Large intestine (tissue), 3 donors: ENCODE measurements at regions not wholly inside any gene's neighbourhood (a gene's known extent, or its start where the extent isn't known, plus 50 kb on each side); places are given as distances from the start of the nearest gene placed in this dataset.
"Not testable (repeated sequence)": the region's sequence is repeated elsewhere in the genome, so short reads cannot be mapped to it uniquely, and the experiment has no call there.

Source experiments
- DNase-seq, 2 donors: peaks; one replicate each; pipeline versions ENCODE4 v3.0.0 to v3.0.0-alpha.2; 2013
- H3K27ac ChIP-seq: one replicate; pipeline ENCODE4 v1.5.1; 2013; ENCODE audit warnings: low read length
- H3K27me3 ChIP-seq: 2 replicates; pipeline ENCODE4 v1.6.1; 2013; ENCODE audit warnings: low read length; ENCODE audit not compliant: control insufficient read depth, insufficient read depth
- H3K36me3 ChIP-seq: 2 replicates; pipeline ENCODE4 v1.6.1; 2013; ENCODE audit warnings: low read length; ENCODE audit not compliant: control insufficient read depth, insufficient read depth
- H3K4me1 ChIP-seq: one replicate; pipeline ENCODE4 v1.6.1; 2013; ENCODE audit warnings: low read length; ENCODE audit not compliant: control insufficient read depth, insufficient read depth
- H3K4me3 ChIP-seq: one replicate; pipeline ENCODE4 v1.5.1; 2013; ENCODE audit warnings: low read length
- H3K9me3 ChIP-seq: one replicate; pipeline ENCODE4 v1.6.1; 2013; ENCODE audit warnings: mild to moderate bottlenecking, low read depth, low read length, moderate library complexity; ENCODE audit not compliant: control insufficient read depth
- WGBS: methylation state at CpG from one replicate; pipeline ENCODE4 v1.1.5; 2013; ENCODE audit warnings: low lambda C conversion rate; ENCODE audit not compliant: insufficient coverage; 5-methylcytosine and 5-hydroxymethylcytosine counted together

DNA sequence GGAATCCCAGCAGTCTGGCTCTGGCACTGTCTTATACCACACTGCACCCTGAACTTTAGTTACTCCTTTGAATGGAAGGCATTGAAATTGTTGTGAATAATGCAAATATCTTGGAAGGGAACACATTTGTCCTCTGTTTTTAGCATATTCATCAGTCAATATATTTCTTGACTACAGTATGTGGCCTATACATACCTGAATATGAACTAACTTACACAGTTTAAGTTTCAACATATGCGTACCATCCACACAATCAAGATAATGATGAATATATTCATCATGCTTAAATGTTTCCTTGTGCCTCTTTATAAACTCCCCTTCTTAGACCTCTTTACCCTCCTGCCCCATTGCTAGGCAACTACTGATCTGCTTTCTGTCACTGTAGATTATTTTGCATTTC, 145.7 kb upstream of the ESX1 start:
- no peaks in the 10 kb centered on the region for H3K36me3 ChIP-seq
- no peak overlapping the region for H3K27ac ChIP-seq
- H3K9me3 ChIP-seq = no peaks in the 10 kb centered on the region
- H3K4me3 ChIP-seq = no peak overlapping the region
- no peak for DNase-seq
- H3K4me1 ChIP-seq = no peaks in the 10 kb centered on the region
- no CpG with 5 or more reads among the region's 1 CpG for WGBS
- H3K27me3 ChIP-seq = no peaks in the 10 kb centered on the region

DNA sequence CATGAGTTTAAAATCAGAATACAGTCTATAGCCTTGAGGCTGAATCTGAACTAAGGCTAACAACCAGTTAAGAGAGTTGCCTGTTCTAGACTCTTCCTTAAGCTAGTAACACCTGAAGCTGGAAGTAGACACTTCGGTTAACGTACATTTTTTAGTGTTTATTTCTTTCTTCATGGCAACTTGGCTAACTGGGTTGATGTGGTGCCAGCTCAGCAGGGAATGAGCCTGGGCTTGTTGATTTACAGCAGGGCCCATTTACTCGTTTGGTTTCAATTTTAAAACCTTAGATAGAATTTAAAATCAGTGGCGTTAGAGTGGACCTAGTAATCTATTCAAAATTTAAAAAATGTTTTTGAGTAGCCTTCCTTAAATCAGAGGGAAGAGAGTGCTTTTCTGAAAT, 137.6 kb upstream of the ESX1 start:
- WGBS = no CpG with 5 or more reads among the region's 4 CpGs
- DNase-seq = no peak
- Histone ChIP-seq H3K9me3 (no peaks in the 10 kb centered on the region), H3K27me3 (no peaks in the 10 kb centered on the region), H3K4me1 (no peaks in the 10 kb centered on the region), H3K36me3 (no peaks in the 10 kb centered on the region), H3K4me3 (no peak overlapping the region), H3K27ac (no peak overlapping the region)

DNA sequence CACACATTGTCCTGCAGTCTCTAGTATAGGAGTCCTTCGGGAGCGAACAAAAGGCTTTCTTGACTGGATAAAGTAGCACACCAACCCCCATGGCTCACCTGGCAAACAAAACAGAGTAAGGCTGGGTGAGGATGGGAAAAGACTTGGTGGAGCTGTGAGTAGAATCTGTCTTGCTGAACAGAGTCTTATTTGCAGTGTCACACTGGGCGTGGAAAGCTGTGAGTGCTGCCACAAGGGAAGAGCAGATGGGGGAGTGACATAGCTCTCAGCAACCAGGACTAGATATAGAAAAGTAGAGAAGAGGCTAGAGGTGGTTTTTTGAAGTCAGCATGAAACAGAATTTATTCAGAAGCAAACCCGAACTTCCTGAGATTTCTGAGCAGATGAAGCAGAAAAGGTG, 137.2 kb upstream of the ESX1 start:
- Histone ChIP-seq H3K36me3 (no peaks in the 10 kb centered on the region), H3K9me3 (no peaks in the 10 kb centered on the region), H3K4me1 (no peaks in the 10 kb centered on the region), H3K4me3 (no peak overlapping the region), H3K27ac (no peak overlapping the region), H3K27me3 (no peaks in the 10 kb centered on the region)
- WGBS = no CpG with 5 or more reads among the region's 4 CpGs
- DNase-seq = no peak

DNA sequence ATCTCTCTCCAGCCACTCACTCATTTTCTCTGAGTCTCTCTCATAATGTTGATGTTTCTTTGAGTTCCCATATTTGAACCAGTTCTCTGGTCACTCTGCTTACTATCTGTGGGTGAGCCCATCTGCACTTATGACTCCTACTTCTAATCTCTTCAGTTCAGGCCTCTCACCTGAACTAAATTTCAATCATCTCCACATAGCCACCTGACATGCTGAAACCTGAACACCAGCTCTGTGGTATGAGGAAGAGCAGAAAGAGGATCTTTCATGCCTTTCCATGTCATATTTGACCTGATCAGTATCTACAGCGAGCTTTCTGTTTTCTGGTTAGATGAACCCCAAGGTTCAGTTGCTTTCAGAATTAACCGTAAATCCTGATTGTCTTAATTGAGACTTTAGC, 122.2 kb upstream of the ESX1 start:
- H3K4me1 ChIP-seq = no peaks in the 10 kb centered on the region
- no peaks in the 10 kb centered on the region for H3K9me3 ChIP-seq
- no peak overlapping the region for H3K27ac ChIP-seq
- no peaks in the 10 kb centered on the region for H3K27me3 ChIP-seq
- H3K4me3 ChIP-seq = no peak overlapping the region
- H3K36me3 ChIP-seq = no peaks in the 10 kb centered on the region
- no CpG with 5 or more reads among the region's 2 CpGs for WGBS
- DNase-seq = no peak

DNA sequence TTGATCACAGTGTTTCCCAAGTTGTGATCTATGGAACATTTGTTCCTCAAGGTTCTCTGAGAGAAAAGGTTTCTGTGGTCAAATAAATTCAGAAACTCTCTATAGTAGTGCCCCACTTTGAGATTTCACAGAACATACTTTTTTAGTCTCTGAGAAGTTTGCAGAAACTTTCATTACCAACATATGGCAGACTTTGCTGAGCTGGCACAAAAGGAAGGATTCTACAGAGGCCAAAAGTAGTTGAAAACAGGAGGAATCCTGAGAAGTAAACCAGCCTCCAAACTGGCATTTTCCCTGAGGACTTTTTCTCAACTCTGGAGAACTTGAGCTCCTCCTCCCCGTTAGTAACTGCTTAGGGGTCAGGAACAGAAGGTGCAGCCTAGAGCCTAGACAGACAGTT, 117.8 kb upstream of the ESX1 start:
- WGBS = no CpG with 5 or more reads among the region's 1 CpG
- Histone ChIP-seq H3K9me3 (no peaks in the 10 kb centered on the region), H3K4me1 (no peaks in the 10 kb centered on the region), H3K27ac (no peak overlapping the region), H3K4me3 (no peak overlapping the region), H3K27me3 (no peaks in the 10 kb centered on the region), H3K36me3 (no peaks in the 10 kb centered on the region)
- DNase-seq = no peak

DNA sequence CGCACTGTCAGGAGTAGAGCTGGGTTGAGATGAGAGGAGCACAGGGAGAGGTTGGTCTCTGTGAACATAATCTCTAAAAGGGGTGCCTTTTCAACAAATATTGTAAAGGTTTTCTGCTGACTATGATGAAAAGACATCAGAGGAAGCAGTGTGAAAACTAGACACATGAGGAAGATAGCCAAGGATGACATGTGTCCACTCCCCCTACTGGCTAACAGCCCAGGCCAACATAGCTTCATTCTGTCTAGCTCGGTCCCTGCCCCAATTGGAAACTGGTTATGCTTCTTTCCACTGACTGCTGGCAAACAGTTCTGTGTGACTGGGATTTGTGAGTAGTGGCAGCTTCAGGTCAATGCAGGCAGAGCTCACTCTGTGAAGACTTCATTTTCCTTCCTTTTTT, 115.4 kb upstream of the ESX1 start:
- H3K4me1 ChIP-seq = no peaks in the 10 kb centered on the region
- H3K4me3 ChIP-seq = no peak overlapping the region
- H3K36me3 ChIP-seq = no peaks in the 10 kb centered on the region
- no peak overlapping the region for H3K27ac ChIP-seq
- no CpG with 5 or more reads among the region's 2 CpGs for WGBS
- DNase-seq = no peak
- H3K27me3 ChIP-seq = no peaks in the 10 kb centered on the region
- no peaks in the 10 kb centered on the region for H3K9me3 ChIP-seq

DNA sequence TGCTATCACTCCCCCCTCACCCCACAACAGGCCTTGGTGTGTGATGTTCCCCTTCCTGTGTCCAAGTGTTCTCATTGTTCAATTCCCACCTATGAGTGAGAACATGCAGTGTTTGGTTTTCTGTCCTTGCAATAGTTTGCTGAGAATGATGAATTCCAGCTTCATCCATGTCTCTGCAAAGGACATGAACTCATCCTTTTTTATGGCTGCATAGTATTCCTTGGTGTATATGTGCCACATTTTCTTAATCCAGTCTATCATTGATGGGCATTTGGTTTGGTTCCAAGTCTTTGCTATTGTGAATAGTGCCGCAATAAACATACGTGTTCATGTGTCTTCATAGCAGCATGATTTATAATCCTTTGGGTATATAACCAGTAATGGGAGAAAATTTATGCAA, 106.0 kb upstream of the ESX1 start:
- not testable (repeated sequence) for H3K9me3 ChIP-seq, H3K36me3 ChIP-seq, H3K27ac ChIP-seq, H3K27me3 ChIP-seq, H3K4me3 ChIP-seq, DNase-seq, H3K4me1 ChIP-seq
- no CpG with 5 or more reads among the region's 2 CpGs for WGBS

DNA sequence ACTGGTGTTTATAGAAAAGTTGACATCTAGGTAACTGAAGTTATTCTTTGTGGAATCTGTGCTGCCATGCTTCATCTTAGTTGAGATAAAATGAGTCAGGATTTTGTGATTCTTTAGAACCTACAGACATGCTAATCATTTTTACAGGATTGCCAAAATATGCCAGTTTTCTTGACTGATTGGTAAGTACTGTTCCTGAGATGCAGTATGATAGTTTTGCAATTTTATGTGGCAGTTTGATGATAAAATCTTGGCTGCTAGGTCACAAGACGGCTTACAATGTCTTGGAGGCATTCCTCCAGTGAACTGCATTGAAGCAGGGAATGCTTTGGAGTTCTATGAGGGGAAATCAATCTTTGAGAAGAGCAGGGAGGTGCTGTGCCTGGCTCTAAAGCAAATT, 104.4 kb upstream of the ESX1 start:
- H3K4me1 ChIP-seq = no peaks in the 10 kb centered on the region
- no peak overlapping the region for H3K27ac ChIP-seq
- no peaks in the 10 kb centered on the region for H3K27me3 ChIP-seq
- no CpG with 5 or more reads among the region's 1 CpG for WGBS
- no peaks in the 10 kb centered on the region for H3K9me3 ChIP-seq
- no peak overlapping the region for H3K4me3 ChIP-seq
- no peaks in the 10 kb centered on the region for H3K36me3 ChIP-seq
- no peak for DNase-seq

DNA sequence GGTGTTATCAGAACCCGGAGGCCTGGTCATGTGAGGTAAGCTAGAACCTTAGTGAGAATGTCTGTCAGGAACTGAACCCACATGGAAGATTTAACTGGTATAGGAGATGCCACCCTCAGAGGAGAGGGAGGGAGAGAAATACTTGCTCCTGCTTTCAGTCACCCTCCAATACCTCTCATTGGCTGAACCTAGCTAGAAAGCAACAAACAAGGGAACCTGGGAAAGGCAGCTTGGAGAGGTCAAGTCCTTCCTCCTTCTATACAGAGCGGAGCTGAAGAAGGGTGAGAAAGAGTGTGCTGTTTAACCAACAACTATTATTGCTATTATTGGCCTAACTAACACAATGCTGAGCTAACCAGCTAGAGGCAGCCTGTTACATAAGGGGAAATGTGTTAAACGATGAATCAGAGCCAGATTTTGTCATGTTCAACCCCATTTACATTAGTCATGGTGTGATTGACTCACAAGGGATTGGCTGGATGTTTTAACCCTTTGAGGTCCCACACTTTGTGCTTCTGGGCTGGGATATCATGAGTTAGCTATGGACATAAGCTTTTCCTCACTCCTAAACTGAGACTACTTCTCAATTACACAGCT, 96.5 kb upstream of the ESX1 start:
- no peaks in the 10 kb centered on the region for H3K4me1 ChIP-seq
- H3K27ac ChIP-seq = no peak overlapping the region
- H3K36me3 ChIP-seq = no peaks in the 10 kb centered on the region
- H3K27me3 ChIP-seq = no peaks in the 10 kb centered on the region
- H3K4me3 ChIP-seq = no peak overlapping the region
- H3K9me3 ChIP-seq = no peaks in the 10 kb centered on the region
- no CpG with 5 or more reads among the region's 3 CpGs for WGBS
- DNase-seq = no peak

DNA sequence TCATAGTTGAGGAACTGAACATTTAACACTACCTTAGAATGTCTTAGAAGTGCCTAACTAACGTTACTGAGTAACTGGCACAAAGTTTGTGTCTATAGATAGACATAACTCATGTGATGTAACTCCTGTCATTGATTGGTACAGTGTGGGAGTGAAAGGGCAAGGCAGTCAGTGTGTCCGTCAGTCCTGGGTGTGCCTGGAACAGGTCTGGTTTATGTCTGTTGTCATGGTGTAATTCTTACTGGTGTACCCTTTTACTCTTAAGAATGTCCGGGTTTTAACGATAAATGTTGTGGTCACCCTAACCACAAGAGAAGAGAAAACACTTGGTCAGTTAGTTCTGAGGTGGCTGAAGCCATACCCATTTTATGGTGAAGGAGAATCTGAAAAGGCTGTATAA, 93.1 kb upstream of the ESX1 start:
- H3K27me3 ChIP-seq = no peaks in the 10 kb centered on the region
- no peak overlapping the region for H3K4me3 ChIP-seq
- peak in 1 of 2 donors; percentile 1 for DNase-seq

DNA sequence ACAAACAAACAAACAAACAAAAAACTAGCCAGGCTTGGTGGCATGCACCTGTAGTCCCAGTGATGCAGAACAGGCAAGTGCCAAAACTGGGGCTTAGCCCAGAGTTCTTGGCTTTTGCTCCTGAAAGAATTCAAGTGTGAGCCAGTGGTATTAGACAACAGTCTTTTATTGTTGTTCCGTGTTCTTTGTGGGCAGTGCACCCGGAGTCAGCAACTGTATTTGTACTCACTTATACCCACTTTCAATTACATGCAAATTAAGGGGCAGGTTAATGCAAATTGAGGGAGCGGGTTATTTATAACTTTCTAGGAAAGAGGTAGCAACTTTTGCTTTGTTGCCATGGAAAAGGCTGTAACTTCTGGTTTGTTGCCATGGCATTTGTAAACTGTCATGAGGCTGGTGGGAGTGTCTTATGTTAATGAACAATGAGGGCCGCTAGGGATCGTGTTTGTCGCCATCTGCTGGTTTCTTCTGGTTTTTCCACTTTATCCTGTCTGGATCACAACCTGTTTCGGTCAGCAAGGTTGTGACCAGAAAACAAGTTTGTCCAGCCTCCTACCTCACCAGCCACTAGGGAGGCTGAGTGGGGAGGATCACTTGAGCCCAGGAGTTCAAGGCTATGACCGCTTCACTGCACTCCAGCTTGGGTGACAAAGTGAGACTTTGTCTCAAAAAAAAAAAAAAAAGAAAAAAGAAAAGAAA, 88.8 kb upstream of the ESX1 start:
- peak; percentile 45 to 57 for DNase-seq
- Histone ChIP-seq H3K36me3 (no peaks in the 10 kb centered on the region), H3K4me1 (no peaks in the 10 kb centered on the region), H3K27me3 (no peaks in the 10 kb centered on the region), H3K27ac (no peak overlapping the region), H3K9me3 (no peaks in the 10 kb centered on the region), H3K4me3 (no peak overlapping the region)
- no CpG with 5 or more reads among the region's 8 CpGs for WGBS

More for the DNA sequence above, 93.1 kb upstream of the ESX1 start:
- Histone ChIP-seq H3K27ac (no peak overlapping the region), H3K4me1 (no peaks in the 10 kb centered on the region), H3K9me3 (no peaks in the 10 kb centered on the region), H3K36me3 (no peaks in the 10 kb centered on the region)
- no CpG with 5 or more reads among the region's 4 CpGs for WGBS
